GM11168 (cell line): ENCODE measurements at regions not wholly inside any gene's neighbourhood (a gene's known extent, or its start where the extent isn't known, plus 50 kb on each side); places are given as distances from the start of the nearest gene placed in this dataset.

Source experiments
- in situ Hi-C: fragments of 300-500 bp; cut with MboI; formaldehyde crosslinking; loops from one replicate; pipeline ENCODE4 v1.12.0; 2022; ENCODE audit warnings: low sequenced_read_pairs; ENCODE audit not compliant: unreplicated experiment

GRCh38 chr1:119294199-119294598, 74.4 kb upstream of the HAO2 start:
- in situ Hi-C loops, result no loop called here

GRCh38 chr1:119294722-119295121, 73.9 kb upstream of the HAO2 start:
- in situ Hi-C loops, result no loop called here

- in situ Hi-C loops, result no loop called here
Measured at GRCh38 chr1:119298687-119299303, 69.8 kb upstream of the HAO2 start.

- in situ Hi-C loops, result no loop called here
Measured at GRCh38 chr1:119302011-119302410, 66.6 kb upstream of the HAO2 start.

GRCh38 chr1:119308130-119308700, 60.4 kb upstream of the HAO2 start:
- in situ Hi-C loops, result no loop called here

GRCh38 chr1:119308806-119309205, 59.8 kb upstream of the HAO2 start:
- in situ Hi-C loops, result no loop called here

GRCh38 chr1:119310301-119310700, 58.3 kb upstream of the HAO2 start:
- in situ Hi-C loops, result no loop called here

GRCh38 chr1:119312500-119312899, 56.1 kb upstream of the HAO2 start:
- in situ Hi-C loops, result no loop called here

GRCh38 chr1:119314001-119314796, 54.4 kb upstream of the HAO2 start:
- in situ Hi-C loops, result no loop called here

GRCh38 chr1:119316870-119317416, 51.6 kb upstream of the HAO2 start:
- in situ Hi-C loops, result no loop called here

- in situ Hi-C loops, result no loop called here
Measured at GRCh38 chr1:119318466-119319309, 49.9 kb upstream of the HAO2 start.
